ES-I3 (cell line): ENCODE measurements at regions not wholly inside any gene's neighbourhood (a gene's known extent, or its start where the extent isn't known, plus 50 kb on each side); places are given as distances from the start of the nearest gene placed in this dataset.

Experiments
- H3K36me3 ChIP-seq: 2 replicates; pipeline ENCODE4 v1.6.1; 2013; ENCODE audit warnings: mild to moderate bottlenecking, low read length, control low read depth, moderate library complexity; ENCODE audit not compliant: insufficient read depth
- H3K4me1 ChIP-seq: 2 replicates; pipeline ENCODE4 v1.6.1; 2013; ENCODE audit warnings: mild to moderate bottlenecking, control low read depth, low read length; ENCODE audit not compliant: insufficient read depth
- H3K9ac ChIP-seq: 2 replicates; pipeline ENCODE4 v1.6.1; 2013; ENCODE audit warnings: low read depth, mild to moderate bottlenecking, low read length, moderate library complexity
- H3K9me3 ChIP-seq: 2 replicates; pipeline ENCODE4 v1.6.1; 2013; ENCODE audit warnings: mild to moderate bottlenecking, low read length, moderate library complexity; ENCODE audit not compliant: control insufficient read depth, insufficient read depth

GRCh38 chr16:85319208-85319983, 207.1 kb upstream of the CIBAR2 start:
- Histone ChIP-seq H3K9ac (no peak overlapping the region), H3K9me3 (no peaks in the 10 kb centered on the region), H3K4me1 (peaks cover 11% of the 10 kb centered on the region; the same call in 1 of the 2 replicates), H3K36me3 (no peaks in the 10 kb centered on the region)

GRCh38 chr16:85319984-85320440, 207.7 kb upstream of the CIBAR2 start:
- Histone ChIP-seq H3K9ac (no peak overlapping the region), H3K9me3 (no peaks in the 10 kb centered on the region), H3K4me1 (peaks cover 9% of the 10 kb centered on the region; the same call in 1 of the 2 replicates), H3K36me3 (no peaks in the 10 kb centered on the region)

GRCh38 chr16:85320677-85321385, 208.6 kb upstream of the CIBAR2 start:
- Histone ChIP-seq H3K9me3 (no peaks in the 10 kb centered on the region), H3K36me3 (no peaks in the 10 kb centered on the region), H3K4me1 (peaks cover 9% of the 10 kb centered on the region; the same call in 1 of the 2 replicates), H3K9ac (no peak overlapping the region)

- H3K9ac ChIP-seq, result no peak overlapping the region
- H3K4me1 ChIP-seq, result peaks cover 10% of the 10 kb centered on the region
- H3K9me3 ChIP-seq, result no peaks in the 10 kb centered on the region
- H3K36me3 ChIP-seq, result no peaks in the 10 kb centered on the region
Measured at GRCh38 chr16:85321509-85322271, 209.4 kb upstream of the CIBAR2 start.

GRCh38 chr16:85323230-85323960, 211.1 kb upstream of the CIBAR2 start:
- Histone ChIP-seq H3K9me3 (no peaks in the 10 kb centered on the region), H3K9ac (no peak overlapping the region), H3K4me1 (peaks cover 7% of the 10 kb centered on the region), H3K36me3 (no peaks in the 10 kb centered on the region)

- H3K9me3 ChIP-seq, result no peaks in the 10 kb centered on the region
- no peak overlapping the region for H3K9ac ChIP-seq
- H3K36me3 ChIP-seq, result no peaks in the 10 kb centered on the region
- peaks cover 7% of the 10 kb centered on the region for H3K4me1 ChIP-seq
Measured at GRCh38 chr16:85323961-85324253, 211.6 kb upstream of the CIBAR2 start.

GRCh38 chr16:85324488-85324887, 212.2 kb upstream of the CIBAR2 start:
- H3K9ac ChIP-seq, result no peak overlapping the region
- H3K36me3 ChIP-seq, result no peaks in the 10 kb centered on the region
- H3K4me1 ChIP-seq, result peaks cover 7% of the 10 kb centered on the region
- no peaks in the 10 kb centered on the region for H3K9me3 ChIP-seq

GRCh38 chr16:85326113-85326793, 214.0 kb upstream of the CIBAR2 start:
- H3K9me3 ChIP-seq, result no peaks in the 10 kb centered on the region
- no peak overlapping the region for H3K9ac ChIP-seq
- peaks cover 17% of the 10 kb centered on the region for H3K4me1 ChIP-seq
- no peaks in the 10 kb centered on the region for H3K36me3 ChIP-seq

- Histone ChIP-seq H3K9me3 (no peaks in the 10 kb centered on the region), H3K9ac (no peak overlapping the region), H3K36me3 (no peaks in the 10 kb centered on the region), H3K4me1 (peaks cover 17% of the 10 kb centered on the region)
Measured at GRCh38 chr16:85326794-85327181, 214.5 kb upstream of the CIBAR2 start.

- Histone ChIP-seq H3K36me3 (no peaks in the 10 kb centered on the region), H3K4me1 (peaks cover 23% of the 10 kb centered on the region), H3K9ac (peak overlapping the region; percentile 30), H3K9me3 (no peaks in the 10 kb centered on the region)
Measured at GRCh38 chr16:85327731-85328675, 215.7 kb upstream of the CIBAR2 start.

- Histone ChIP-seq H3K36me3 (no peaks in the 10 kb centered on the region), H3K9me3 (no peaks in the 10 kb centered on the region), H3K4me1 (peaks cover 24% of the 10 kb centered on the region), H3K9ac (peak overlapping the region; percentile 30)
Measured at GRCh38 chr16:85328676-85329058, 216.4 kb upstream of the CIBAR2 start.

- Histone ChIP-seq H3K9ac (peak overlapping the region; percentile 30; the same call in 1 of the 2 replicates), H3K4me1 (peaks cover 30% of the 10 kb centered on the region)
Measured at GRCh38 chr16:85329059-85329812, 217.0 kb upstream of the CIBAR2 start.

More at GRCh38 chr16:85329059-85329812, 217.0 kb upstream of the CIBAR2 start:
- Histone ChIP-seq H3K36me3 (no peaks in the 10 kb centered on the region), H3K9me3 (no peaks in the 10 kb centered on the region)
